Fibroblast of lung (primary cell): ENCODE measurements at regions not wholly inside any gene's neighbourhood (a gene's known extent, or its start where the extent isn't known, plus 50 kb on each side); places are given as distances from the start of the nearest gene placed in this dataset.
A peak's percentile ranks its signal among the peaks of the same experiment; 100 is the strongest.

ENCODE experiments used
- DNase-seq, 2 donors: peaks; one replicate each; pipeline versions ENCODE4 v3.0.0 to v3.0.0-alpha.2; 2010; ENCODE audit warnings: low read depth in 2 of 2
- H2AFZ ChIP-seq: 2 replicates; pipeline ENCODE4 v1.5.1; 2012; ENCODE audit warnings: low read length, control low read depth, inconsistent platforms
- H3K27ac ChIP-seq: 2 replicates; pipeline ENCODE4 v1.5.1; 2011; ENCODE audit warnings: low read length, control low read depth; ENCODE audit not compliant: insufficient read depth
- H3K27me3 ChIP-seq: 2 replicates; pipeline ENCODE4 v1.5.1; 2011; ENCODE audit warnings: mild to moderate bottlenecking, low read length; ENCODE audit not compliant: control insufficient read depth, insufficient read depth
- H3K36me3 ChIP-seq: 2 replicates; pipeline ENCODE4 v1.5.1; 2011; ENCODE audit warnings: low read length; ENCODE audit not compliant: control insufficient read depth, insufficient read depth
- H3K4me1 ChIP-seq: 2 replicates; pipeline ENCODE4 v1.5.1; 2011; ENCODE audit warnings: low read length; ENCODE audit not compliant: control insufficient read depth, insufficient read depth; ENCODE audit errors: extremely low read depth
- H3K4me2 ChIP-seq: 2 replicates; pipeline ENCODE4 v1.5.1; 2011; ENCODE audit warnings: low read length, control low read depth; ENCODE audit not compliant: insufficient read depth; ENCODE audit errors: extremely low read depth
- H3K4me3 ChIP-seq, 4 experiments: fragments of 200-600 bp in 1 of 4; sonication (generic) in 1 of 4; replicated peaks in 1 of 4; 2 replicates each; pipeline ENCODE4 v1.5.1; 2011 to 2016; ENCODE audit warnings: low read length in 4 of 4, low read depth in 3 of 4, mild to moderate bottlenecking in 3 of 4, control low read depth in 2 of 4, inconsistent platforms in 1 of 4, mixed read lengths in 1 of 4; ENCODE audit not compliant: insufficient read depth in 1 of 4; ENCODE audit errors: control extremely low read depth in 1 of 4
- H3K79me2 ChIP-seq: 2 replicates; pipeline ENCODE4 v1.5.1; 2012; ENCODE audit warnings: mild to moderate bottlenecking, low read length, inconsistent platforms; ENCODE audit not compliant: control insufficient read depth, insufficient read depth
- H3K9ac ChIP-seq: 2 replicates; pipeline ENCODE4 v1.5.1; 2011; ENCODE audit warnings: mild to moderate bottlenecking, low read length, control low read depth; ENCODE audit not compliant: insufficient read depth
- H3K9me3 ChIP-seq: 2 replicates; pipeline ENCODE4 v1.5.1; 2012; ENCODE audit warnings: low read depth, low read length; ENCODE audit not compliant: control insufficient read depth, insufficient read depth
- H4K20me1 ChIP-seq: 2 replicates; pipeline ENCODE4 v1.5.1; 2011; ENCODE audit warnings: low read length; ENCODE audit not compliant: control insufficient read depth, insufficient read depth; ENCODE audit errors: extremely low read depth
- CTCF ChIP-seq, 2 donors: IDR thresholded peaks in 1 of 2; conservative IDR thresholded peaks in 1 of 2; 1 replicate in 1 of 2; 2 replicates in 1 of 2; pipeline ENCODE4 v1.5.1; 2011 to 2012; ENCODE audit warnings: low read length in 2 of 2, control low read depth in 1 of 2, inconsistent platforms in 1 of 2, low read depth in 1 of 2, mild to moderate bottlenecking in 1 of 2
- EZH2 ChIP-seq: IDR thresholded peaks from 2 replicates; pipeline ENCODE4 v1.5.1; 2012; ENCODE audit warnings: low read length, control low read depth, mild to moderate bottlenecking; ENCODE audit errors: missing control alignments

GRCh38 chr9:71446473-71447411 lies 321.6 kb downstream of the CEMIP2 start:
- Histone ChIP-seq H3K79me2 (no peaks in the 10 kb centered on the region), H2AFZ (no peak overlapping the region), H4K20me1 (no peaks in the 10 kb centered on the region), H3K36me3 (no peaks in the 10 kb centered on the region), H3K27me3 (peaks cover 5% of the 10 kb centered on the region), H3K9me3 (no peaks in the 10 kb centered on the region), H3K27ac (no peak overlapping the region), H3K4me3 (peak overlapping the region; percentile 17 to 53 (median 41)), H3K4me2 (peak overlapping the region; percentile 82), H3K9ac (no peak overlapping the region), H3K4me1 (no peaks in the 10 kb centered on the region)
- peak in 1 of 2 donors; percentile 4 for TF ChIP-seq CTCF (conservative IDR thresholded peaks at IDR 0.05 in 1 of 2, IDR thresholded peaks at IDR 0.05 in 1 of 2; ENCODE audit: low read depth in 1 of 2, low read length in 2 of 2)
- TF ChIP-seq EZH2, result no peak
- peak; percentile 51 to 60 for DNase-seq

GRCh38 chr9:71446106-71446472 lies 322.2 kb downstream of the CEMIP2 start:
- TF ChIP-seq EZH2, result no peak
- no peak for TF ChIP-seq CTCF (conservative IDR thresholded peaks at IDR 0.05 in 1 of 2, IDR thresholded peaks at IDR 0.05 in 1 of 2; ENCODE audit: low read depth in 1 of 2, low read length in 2 of 2)
- H3K4me3 ChIP-seq, result no peak overlapping the region
- H3K27me3 ChIP-seq, result peaks cover 5% of the 10 kb centered on the region
- peak overlapping the region; percentile 82 for H3K4me2 ChIP-seq
- no peaks in the 10 kb centered on the region for H3K79me2 ChIP-seq
- no peaks in the 10 kb centered on the region for H3K4me1 ChIP-seq
- H3K9me3 ChIP-seq, result no peaks in the 10 kb centered on the region
- H4K20me1 ChIP-seq, result no peaks in the 10 kb centered on the region
- no peak overlapping the region for H3K9ac ChIP-seq
- DNase-seq, result no peak
- H2AFZ ChIP-seq, result no peak overlapping the region
- no peak overlapping the region for H3K27ac ChIP-seq
- no peaks in the 10 kb centered on the region for H3K36me3 ChIP-seq

GRCh38 chr9:71442937-71443336 lies 321.5 kb upstream of the TRPM3 start:
- Histone ChIP-seq H2AFZ (no peak overlapping the region), H4K20me1 (no peaks in the 10 kb centered on the region), H3K36me3 (no peaks in the 10 kb centered on the region), H3K79me2 (no peaks in the 10 kb centered on the region), H3K9me3 (no peaks in the 10 kb centered on the region), H3K27ac (no peak overlapping the region), H3K27me3 (peaks cover 5% of the 10 kb centered on the region), H3K4me2 (no peak overlapping the region), H3K4me1 (no peaks in the 10 kb centered on the region), H3K4me3 (no peak overlapping the region), H3K9ac (no peak overlapping the region)
- no peak for TF ChIP-seq CTCF (conservative IDR thresholded peaks at IDR 0.05 in 1 of 2, IDR thresholded peaks at IDR 0.05 in 1 of 2; ENCODE audit: low read depth in 1 of 2, low read length in 2 of 2)
- no peak for TF ChIP-seq EZH2
- no peak for DNase-seq
